Natural killer cell (primary cell): ENCODE measurements at regions not wholly inside any gene's neighbourhood (a gene's known extent, or its start where the extent isn't known, plus 50 kb on each side); places are given as distances from the start of the nearest gene placed in this dataset.

Experiments
- ATAC-seq, 3 donors: fragments of 150-1000 bp in 2 of 3; fragments of 200-7000 bp in 1 of 3; cut with Tn5 transposase; 1 replicate in 1 of 3; 2 replicates in 2 of 3; pipeline ENCODE4 v1.10.0; 2021; ENCODE audit warnings: mild to moderate bottlenecking in 2 of 3, moderate library complexity in 2 of 3
- DNase-seq, 2 donors: peaks; one replicate each; pipeline versions ENCODE4 v3.0.0 to v3.0.0-alpha.2; 2013 to 2021; ENCODE audit warnings: mixed read lengths in 1 of 2
- H3K27ac ChIP-seq: one replicate; pipeline ENCODE4 v1.5.1; 2013; ENCODE audit warnings: mild to moderate bottlenecking, low read length
- H3K27me3 ChIP-seq: one replicate; pipeline ENCODE4 v1.6.1; 2013; ENCODE audit warnings: low read length; ENCODE audit not compliant: control insufficient read depth, insufficient read depth
- H3K36me3 ChIP-seq: one replicate; pipeline ENCODE4 v1.6.1; 2013; ENCODE audit warnings: low read length; ENCODE audit not compliant: control insufficient read depth, insufficient read depth
- H3K4me1 ChIP-seq: one replicate; pipeline ENCODE4 v1.6.1; 2013; ENCODE audit warnings: low read length; ENCODE audit not compliant: control insufficient read depth, insufficient read depth
- H3K4me3 ChIP-seq: one replicate; pipeline ENCODE4 v1.5.1; 2013; ENCODE audit warnings: low read length
- H3K9me3 ChIP-seq: one replicate; pipeline ENCODE4 v1.6.1; 2013; ENCODE audit warnings: low read length; ENCODE audit not compliant: control insufficient read depth, insufficient read depth
- H3K27ac Mint-ChIP-seq, 2 donors: one replicate each; pipeline ENCODE4 v1.8.0; 2022; ENCODE audit warnings: mild to moderate bottlenecking in 2 of 2, mixed read lengths in 2 of 2, moderate library complexity in 1 of 2
- H3K27me3 Mint-ChIP-seq, 2 donors: one replicate each; pipeline ENCODE4 v1.8.0; 2022; ENCODE audit warnings: low read depth in 2 of 2, mixed read lengths in 2 of 2
- H3K36me3 Mint-ChIP-seq: one replicate; pipeline ENCODE4 v1.8.0; 2022; ENCODE audit warnings: mixed read lengths
- H3K4me1 Mint-ChIP-seq, 2 donors: one replicate each; pipeline ENCODE4 v1.8.0; 2022; ENCODE audit warnings: mixed read lengths in 2 of 2
- H3K4me3 Mint-ChIP-seq: one replicate; pipeline ENCODE4 v1.8.0; 2022; ENCODE audit warnings: mild to moderate bottlenecking, moderate library complexity, mixed read lengths
- H3K9me3 Mint-ChIP-seq, 2 donors: one replicate each; pipeline ENCODE4 v1.8.0; 2022; ENCODE audit warnings: mixed read lengths in 2 of 2
- WGBS: methylation state at CpG from one replicate; pipeline ENCODE4 v1.1.7; 2013; ENCODE audit warnings: missing lambda C conversion rate; ENCODE audit not compliant: insufficient coverage; 5-methylcytosine and 5-hydroxymethylcytosine counted together
- intact Hi-C: fragments of 100-400 bp; cut with micrococcal nuclease; formaldehyde crosslinking; loops from one replicate; pipeline ENCODE4 v1.14.2; 2022
- TF ChIP-seq, protein P1 (sequence below): fragments of 200-600 bp; IDR thresholded peaks from one replicate; pipeline ENCODE4 v1.8.0; 2022; ENCODE audit warnings: antibody characterized with exemption

DNA sequence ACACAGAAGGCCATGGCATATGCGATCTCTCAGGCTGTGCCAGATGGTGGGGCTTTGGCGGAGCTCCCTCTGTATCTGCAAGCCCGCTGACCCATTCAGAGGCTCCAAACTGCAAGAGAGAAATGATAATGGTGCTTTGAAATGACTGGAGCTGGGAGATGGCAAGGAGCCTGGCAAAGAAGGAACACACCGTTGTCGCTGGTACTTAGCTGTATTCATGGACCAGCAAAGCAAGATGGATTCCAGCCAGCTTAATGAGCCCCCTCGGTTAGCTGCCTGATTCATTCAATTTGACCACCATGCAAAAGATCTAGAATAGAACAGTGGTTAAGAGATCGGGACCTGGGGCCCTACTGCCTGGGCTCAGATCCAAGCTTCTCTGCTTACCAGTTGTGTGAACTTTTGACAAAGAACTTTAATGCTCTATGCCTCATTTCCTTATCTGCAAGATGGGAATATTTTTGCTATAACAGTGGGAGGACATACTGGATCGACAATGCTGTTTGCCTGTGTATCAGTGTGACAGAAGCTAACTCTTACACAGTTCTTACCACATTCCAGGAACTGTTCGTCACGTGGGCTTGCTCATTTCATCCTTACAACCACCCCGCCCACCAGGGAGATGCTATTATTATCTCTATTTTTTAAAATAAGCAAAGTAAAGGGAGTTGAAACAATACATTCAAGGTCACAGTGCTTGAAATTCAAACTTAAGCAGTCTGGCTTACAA is 317.8 kb upstream of the SULF2 start:
- no peak overlapping the region for H3K27ac Mint-ChIP-seq
- H3K4me1 Mint-ChIP-seq = no peaks in the 10 kb centered on the region
- TF ChIP-seq, protein P1, sequence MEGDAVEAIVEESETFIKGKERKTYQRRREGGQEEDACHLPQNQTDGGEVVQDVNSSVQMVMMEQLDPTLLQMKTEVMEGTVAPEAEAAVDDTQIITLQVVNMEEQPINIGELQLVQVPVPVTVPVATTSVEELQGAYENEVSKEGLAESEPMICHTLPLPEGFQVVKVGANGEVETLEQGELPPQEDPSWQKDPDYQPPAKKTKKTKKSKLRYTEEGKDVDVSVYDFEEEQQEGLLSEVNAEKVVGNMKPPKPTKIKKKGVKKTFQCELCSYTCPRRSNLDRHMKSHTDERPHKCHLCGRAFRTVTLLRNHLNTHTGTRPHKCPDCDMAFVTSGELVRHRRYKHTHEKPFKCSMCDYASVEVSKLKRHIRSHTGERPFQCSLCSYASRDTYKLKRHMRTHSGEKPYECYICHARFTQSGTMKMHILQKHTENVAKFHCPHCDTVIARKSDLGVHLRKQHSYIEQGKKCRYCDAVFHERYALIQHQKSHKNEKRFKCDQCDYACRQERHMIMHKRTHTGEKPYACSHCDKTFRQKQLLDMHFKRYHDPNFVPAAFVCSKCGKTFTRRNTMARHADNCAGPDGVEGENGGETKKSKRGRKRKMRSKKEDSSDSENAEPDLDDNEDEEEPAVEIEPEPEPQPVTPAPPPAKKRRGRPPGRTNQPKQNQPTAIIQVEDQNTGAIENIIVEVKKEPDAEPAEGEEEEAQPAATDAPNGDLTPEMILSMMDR = no peak
- H3K36me3 ChIP-seq = no peaks in the 10 kb centered on the region
- WGBS = 86% methylated on average over 8 of the region's 11 CpGs
- no peaks in the 10 kb centered on the region for H3K27me3 ChIP-seq
- no peak overlapping the region for H3K4me3 Mint-ChIP-seq
- no peaks in the 10 kb centered on the region for H3K4me1 ChIP-seq
- peaks cover 7% of the 10 kb centered on the region in 2 donors for H3K27me3 Mint-ChIP-seq
- DNase-seq (no peak), ATAC-seq (no peak)
- no peaks in the 10 kb centered on the region for H3K36me3 Mint-ChIP-seq
- intact Hi-C loops = no loop called here
- no peaks in the 10 kb centered on the region for H3K9me3 Mint-ChIP-seq
- H3K27ac ChIP-seq = no peak overlapping the region
- H3K9me3 ChIP-seq = no peaks in the 10 kb centered on the region
- H3K4me3 ChIP-seq = no peak overlapping the region

DNA sequence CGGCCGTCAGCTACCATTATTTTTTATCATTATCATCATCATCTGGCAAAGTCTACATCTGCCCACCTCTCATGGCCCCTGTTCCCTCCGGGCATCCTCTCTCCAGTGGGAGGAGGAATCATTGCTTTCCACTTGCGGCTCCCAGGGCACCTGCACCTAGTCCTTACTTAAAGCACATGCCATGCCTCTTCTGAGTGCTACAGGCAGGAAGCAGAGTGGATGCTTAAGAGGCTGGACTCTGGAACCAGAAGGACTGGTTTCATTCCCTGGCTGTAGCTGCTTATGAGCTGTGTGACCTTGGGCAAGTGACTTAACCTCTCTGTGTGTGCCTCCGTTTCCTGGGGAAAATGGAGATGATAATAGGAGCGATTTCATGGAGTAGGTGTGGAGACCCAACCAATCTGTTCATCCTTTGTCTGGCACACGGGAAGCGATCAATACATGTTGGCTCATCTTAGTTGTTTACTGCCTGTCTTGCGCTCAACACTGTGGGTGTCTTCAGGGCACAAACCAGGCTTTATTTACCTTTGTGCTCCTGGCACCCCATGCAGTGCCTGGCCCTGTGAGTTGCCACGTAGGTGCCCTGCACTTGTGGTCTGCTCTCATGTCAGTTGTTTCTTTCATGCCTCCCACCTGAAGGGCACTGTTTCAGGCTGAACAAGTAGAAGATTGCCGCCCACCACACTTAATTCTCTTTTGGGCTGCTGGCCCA is 317.0 kb upstream of the SULF2 start:
- no peak overlapping the region for H3K27ac Mint-ChIP-seq
- TF ChIP-seq, protein P1 = no peak
- intact Hi-C loops = no loop called here

DNA sequence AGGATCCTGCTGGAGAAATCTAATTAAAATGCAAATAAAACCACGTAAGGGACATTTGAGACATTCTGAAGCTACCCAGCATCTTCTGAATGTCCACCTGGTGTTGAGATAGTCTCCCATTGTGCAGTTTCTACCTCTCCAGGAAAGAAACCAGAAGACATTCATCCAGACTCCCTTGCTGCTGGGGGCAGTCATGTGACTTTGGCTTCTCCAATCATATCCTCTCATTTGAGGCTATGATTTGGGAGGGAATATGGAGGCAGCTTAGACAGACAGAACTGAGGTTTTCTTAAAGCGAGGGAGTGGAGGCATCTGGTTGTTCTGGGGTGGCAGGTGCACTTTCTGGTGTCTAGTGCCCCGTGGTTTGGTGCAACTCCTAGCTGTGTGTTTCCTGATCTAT is 315.2 kb upstream of the SULF2 start:
- H3K4me3 ChIP-seq = no peak overlapping the region
- no peak overlapping the region for H3K27ac ChIP-seq
- H3K4me1 Mint-ChIP-seq = no peaks in the 10 kb centered on the region
- TF ChIP-seq, protein P1 = no peak
- no peaks in the 10 kb centered on the region for H3K36me3 ChIP-seq
- no peak for DNase-seq
- no peaks in the 10 kb centered on the region for H3K36me3 Mint-ChIP-seq
- H3K27ac Mint-ChIP-seq = no peak overlapping the region
- peaks cover 7 to 10% of the 10 kb centered on the region in 2 donors for H3K27me3 Mint-ChIP-seq
- no peaks in the 10 kb centered on the region for H3K9me3 Mint-ChIP-seq
- H3K27me3 ChIP-seq = no peaks in the 10 kb centered on the region
- intact Hi-C loops = no loop called here
- no peaks in the 10 kb centered on the region for H3K4me1 ChIP-seq
- ATAC-seq = no peak
- 72% methylated on average over 3 of the region's 3 CpGs for WGBS
- H3K9me3 ChIP-seq = no peaks in the 10 kb centered on the region
- no peak overlapping the region for H3K4me3 Mint-ChIP-seq

More for the DNA sequence above, 317.0 kb upstream of the SULF2 start:
- no peaks in the 10 kb centered on the region for H3K4me1 Mint-ChIP-seq
- H3K36me3 ChIP-seq = no peaks in the 10 kb centered on the region
- no peaks in the 10 kb centered on the region for H3K27me3 ChIP-seq
- ATAC-seq (no peak), DNase-seq (no peak)
- H3K9me3 Mint-ChIP-seq = no peaks in the 10 kb centered on the region
- no peaks in the 10 kb centered on the region for H3K36me3 Mint-ChIP-seq
- H3K9me3 ChIP-seq = no peaks in the 10 kb centered on the region
- H3K27me3 Mint-ChIP-seq = peaks cover 7% of the 10 kb centered on the region in 2 donors
- H3K4me3 ChIP-seq = no peak overlapping the region
- H3K4me3 Mint-ChIP-seq = no peak overlapping the region
- no peak overlapping the region for H3K27ac ChIP-seq
- 85% methylated on average over 11 of the region's 11 CpGs for WGBS
- H3K4me1 ChIP-seq = no peaks in the 10 kb centered on the region
